ENCODE measurements at regions not wholly inside any gene's neighbourhood (a gene's known extent, or its start where the extent isn't known, plus 50 kb on each side); places are given as distances from the start of the nearest gene placed in this dataset.

DNA sequence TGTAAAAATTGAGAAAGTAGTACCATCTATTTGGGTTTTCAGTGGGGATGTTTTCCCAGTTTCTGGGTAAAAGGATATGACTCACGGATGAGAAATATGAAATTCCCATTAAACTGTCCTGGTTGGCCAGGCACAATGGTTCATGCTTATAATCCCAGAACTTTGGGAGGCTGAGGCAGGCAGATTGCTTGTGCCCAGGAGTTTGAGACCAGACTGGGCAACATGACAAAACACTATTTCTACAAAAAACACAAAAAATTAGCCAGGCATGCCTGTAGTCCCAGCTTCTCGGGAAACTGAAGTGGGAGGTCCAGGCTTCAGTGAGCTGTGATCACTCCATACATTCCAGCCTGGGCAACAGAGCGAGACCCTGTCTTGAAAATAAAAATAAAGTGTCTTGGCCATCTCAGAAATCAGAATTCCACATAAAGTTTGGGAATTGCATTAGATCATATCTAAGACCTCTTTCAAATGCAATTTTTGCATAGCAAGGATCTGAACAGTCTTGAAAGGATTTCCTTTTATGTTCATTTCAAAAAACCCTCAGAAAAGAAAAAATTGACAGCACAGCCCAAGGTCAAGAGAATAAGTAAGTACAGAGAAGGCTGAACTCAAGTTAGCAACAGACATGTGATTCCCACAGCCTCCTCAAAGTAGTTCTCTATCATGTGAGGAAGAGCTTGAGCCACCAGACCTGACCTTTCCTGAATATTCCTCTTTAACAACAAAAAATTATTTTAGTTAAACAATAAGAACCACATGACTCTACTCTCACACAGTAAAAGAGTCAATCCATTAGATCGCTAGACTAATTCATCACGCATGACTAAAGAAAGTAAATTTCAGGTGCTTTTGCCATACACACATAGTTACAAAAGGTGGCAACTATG is 141.5 kb upstream of the CAV2 start:
- ChIA-PET CTCF (no interaction called here), POLR2A (no interaction called here), RAD21 (ENCODE audit: unreplicated experiment) (no interaction called here), SMC1A (ENCODE audit: uncharacterized antibody, unreplicated experiment) (no interaction called here)
- Histone ChIP-seq H3K9ac (ENCODE audit: control insufficient read depth, insufficient read depth, low read length) (no peak overlapping the region), H3K27ac (ENCODE audit: control insufficient read depth, insufficient read depth) (no peak overlapping the region), H3K36me3 (ENCODE audit: control insufficient read depth in 2 of 2, insufficient read depth in 2 of 2, low read length in 1 of 2) (no peaks in the 10 kb centered on the region), H4K20me1 (ENCODE audit: control insufficient read depth, insufficient read depth) (no peaks in the 10 kb centered on the region), H2AFZ (ENCODE audit: control insufficient read depth, low read depth, low read length) (no peak overlapping the region), H3K4me2 (ENCODE audit: control insufficient read depth, insufficient read depth) (no peak overlapping the region), H3K4me3 (no peak overlapping the region), H3K27me3 (replicated peaks in 1 of 2; ENCODE audit: control insufficient read depth in 2 of 2, insufficient read depth in 2 of 2, low read length in 1 of 2) (no peaks in the 10 kb centered on the region), H3K79me2 (ENCODE audit: control insufficient read depth, insufficient read depth, low read length) (no peaks in the 10 kb centered on the region), H3K4me1 (ENCODE audit: control insufficient read depth, insufficient read depth, low read length) (no peaks in the 10 kb centered on the region), H3K9me3 (replicated peaks; ENCODE audit: control insufficient read depth, insufficient read depth, low read length) (no peaks in the 10 kb centered on the region)
- 63% methylated on average over 5 of the region's 5 CpGs for WGBS (ENCODE audit: insufficient coverage, insufficient replicate concordance, low lambda C conversion rate, missing lambda C conversion rate)
- DNase-seq (ENCODE audit: low read depth, low spot score) (no peak), FAIRE-seq (no peak), ATAC-seq (no peak)
- no TSS peak for BruUV-seq (replicated peaks)
- no peak for TF ChIP-seq SRF (IDR thresholded peaks at IDR 0.05; ENCODE audit: low read depth in 2 of 2, low read length in 2 of 2)
- TF ChIP-seq, protein P1, sequence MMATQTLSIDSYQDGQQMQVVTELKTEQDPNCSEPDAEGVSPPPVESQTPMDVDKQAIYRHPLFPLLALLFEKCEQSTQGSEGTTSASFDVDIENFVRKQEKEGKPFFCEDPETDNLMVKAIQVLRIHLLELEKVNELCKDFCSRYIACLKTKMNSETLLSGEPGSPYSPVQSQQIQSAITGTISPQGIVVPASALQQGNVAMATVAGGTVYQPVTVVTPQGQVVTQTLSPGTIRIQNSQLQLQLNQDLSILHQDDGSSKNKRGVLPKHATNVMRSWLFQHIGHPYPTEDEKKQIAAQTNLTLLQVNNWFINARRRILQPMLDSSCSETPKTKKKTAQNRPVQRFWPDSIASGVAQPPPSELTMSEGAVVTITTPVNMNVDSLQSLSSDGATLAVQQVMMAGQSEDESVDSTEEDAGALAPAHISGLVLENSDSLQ (IDR thresholded peaks at IDR 0.05): no peak
- TF ChIP-seq FOXK2 (IDR thresholded peaks at IDR 0.05): no peak
- no peak for TF ChIP-seq EP300 (IDR thresholded peaks at IDR 0.05; ENCODE audit: borderline replicate concordance in 1 of 2, control insufficient read depth in 1 of 2, low read depth in 2 of 2, low read length in 2 of 2)
- TF ChIP-seq BCL3 (IDR thresholded peaks at IDR 0.05; ENCODE audit: borderline replicate concordance, insufficient read depth, low read depth, low read length, poor library complexity, severe bottlenecking): no peak
- TF ChIP-seq JUND (IDR thresholded peaks at IDR 0.05; ENCODE audit: low read depth, low read length): no peak
- no peak for TF ChIP-seq ZZZ3 (IDR thresholded peaks at IDR 0.05; ENCODE audit: control insufficient read depth, insufficient read length, low read depth)
- no peak for TF ChIP-seq IRF3 (IDR thresholded peaks at IDR 0.05)
- no peak for TF ChIP-seq SPI1 (IDR thresholded peaks at IDR 0.05; ENCODE audit: borderline replicate concordance, insufficient read depth, low read depth, low read length)
- TF ChIP-seq IKZF1 (conservative IDR thresholded peaks at IDR 0.05): no peak
- TF ChIP-seq WRNIP1 (IDR thresholded peaks at IDR 0.05; ENCODE audit: borderline replicate concordance, low read depth, low read length): no peak
- TF ChIP-seq TCF7 (IDR thresholded peaks at IDR 0.05; ENCODE audit: borderline replicate concordance): no peak
- no peak for TF ChIP-seq CBX3 (IDR thresholded peaks at IDR 0.05; ENCODE audit: borderline replicate concordance, low read depth)
- no peak for TF ChIP-seq RBBP5 (conservative IDR thresholded peaks at IDR 0.05)
- no peak for TF ChIP-seq KLF5 (IDR thresholded peaks at IDR 0.05; ENCODE audit: partially characterized antibody)
- TF ChIP-seq NFYA (IDR thresholded peaks at IDR 0.05; ENCODE audit: borderline replicate concordance, low read depth, low read length): no peak
- no peak for TF ChIP-seq LARP7 (IDR thresholded peaks at IDR 0.05)
- no peak for TF ChIP-seq HDGF (IDR thresholded peaks at IDR 0.05)
- no peak for TF ChIP-seq RB1 (IDR thresholded peaks at IDR 0.05; ENCODE audit: borderline replicate concordance)
- intact Hi-C loops (cut with micrococcal nuclease; ENCODE audit: unreplicated experiment): no loop called here
- in situ Hi-C loops (cut with MboI): no loop called here
